ENCODE measurements at regions not wholly inside any gene's neighbourhood (a gene's known extent, or its start where the extent isn't known, plus 50 kb on each side); places are given as distances from the start of the nearest gene placed in this dataset.

GRCh38 chr10:52455098-52455497, 141.0 kb downstream of the DKK1 start:
- no peak overlapping the region for H3K4me3 ChIP-seq (ENCODE audit: control insufficient read depth in 1 of 2, extremely low read depth in 1 of 2, low read length in 1 of 2)
- no peak for DNase-seq
- peaks cover 0 to 3% (median 2%) of the 10 kb centered on the region in 3 donors for H3K9me3 Mint-ChIP-seq
- no peak overlapping the region for H3K4me3 Mint-ChIP-seq
- POLR2A ChIA-PET: no interaction called here
- no peaks in the 10 kb centered on the region for H3K36me3 ChIP-seq (ENCODE audit: control insufficient read depth in 2 of 2, extremely low read depth in 1 of 2, insufficient read depth in 1 of 2, low read length in 1 of 2)
- no peaks in the 10 kb centered on the region for H3K4me1 Mint-ChIP-seq
- no peaks in the 10 kb centered on the region for H3K36me3 Mint-ChIP-seq
- no peaks in the 10 kb centered on the region for H3K9me3 ChIP-seq
- no peak for ATAC-seq (replicated peaks in 1 of 4)
- no peaks in the 10 kb centered on the region for H3K27me3 Mint-ChIP-seq
- 83% methylated on average over 2 of the region's 3 CpGs for WGBS (ENCODE audit: insufficient coverage)
- CTCF ChIA-PET: no interaction called here
- no peaks in the 10 kb centered on the region for H3K27me3 ChIP-seq (replicated peaks in 1 of 2; ENCODE audit: control insufficient read depth in 2 of 2, extremely low read depth in 1 of 2, insufficient read depth in 2 of 2, low read length in 1 of 2)
- H3K27ac Mint-ChIP-seq: no peak overlapping the region
- H3K4me1 ChIP-seq (ENCODE audit: control insufficient read depth in 1 of 2, extremely low read depth in 1 of 2, insufficient read depth in 2 of 2, low read length in 2 of 2): no peaks in the 10 kb centered on the region
- H3K27ac ChIP-seq (ENCODE audit: low read length): no peak overlapping the region

- H3K27ac Mint-ChIP-seq: no peak overlapping the region
- CTCF ChIA-PET: no interaction called here
- DNase-seq (no peak), ATAC-seq (replicated peaks in 1 of 4) (no peak)
- H3K9me3 ChIP-seq: no peaks in the 10 kb centered on the region
- no peak overlapping the region for H3K4me3 Mint-ChIP-seq
- no peak overlapping the region for H3K4me3 ChIP-seq (ENCODE audit: control insufficient read depth in 1 of 2, extremely low read depth in 1 of 2, low read length in 1 of 2)
- H3K27me3 Mint-ChIP-seq: no peaks in the 10 kb centered on the region
- no peaks in the 10 kb centered on the region for H3K4me1 Mint-ChIP-seq
- H3K36me3 ChIP-seq (ENCODE audit: control insufficient read depth in 2 of 2, extremely low read depth in 1 of 2, insufficient read depth in 1 of 2, low read length in 1 of 2): no peaks in the 10 kb centered on the region
- POLR2A ChIA-PET: no interaction called here
- no peaks in the 10 kb centered on the region for H3K36me3 Mint-ChIP-seq
- H3K27ac ChIP-seq (ENCODE audit: low read length): no peak overlapping the region
- peaks cover 0 to 4% (median 2%) of the 10 kb centered on the region in 3 donors for H3K9me3 Mint-ChIP-seq
- H3K27me3 ChIP-seq (replicated peaks in 1 of 2; ENCODE audit: control insufficient read depth in 2 of 2, extremely low read depth in 1 of 2, insufficient read depth in 2 of 2, low read length in 1 of 2): no peaks in the 10 kb centered on the region
- H3K4me1 ChIP-seq (ENCODE audit: control insufficient read depth in 1 of 2, extremely low read depth in 1 of 2, insufficient read depth in 2 of 2, low read length in 2 of 2): no peaks in the 10 kb centered on the region
These were observed 145.0 kb downstream of the DKK1 start for GRCh38 chr10:52459097-52459496.

- ATAC-seq (replicated peaks in 1 of 4): no peak
These were observed 149.7 kb downstream of the DKK1 start for GRCh38 chr10:52463826-52464225.

DNA sequence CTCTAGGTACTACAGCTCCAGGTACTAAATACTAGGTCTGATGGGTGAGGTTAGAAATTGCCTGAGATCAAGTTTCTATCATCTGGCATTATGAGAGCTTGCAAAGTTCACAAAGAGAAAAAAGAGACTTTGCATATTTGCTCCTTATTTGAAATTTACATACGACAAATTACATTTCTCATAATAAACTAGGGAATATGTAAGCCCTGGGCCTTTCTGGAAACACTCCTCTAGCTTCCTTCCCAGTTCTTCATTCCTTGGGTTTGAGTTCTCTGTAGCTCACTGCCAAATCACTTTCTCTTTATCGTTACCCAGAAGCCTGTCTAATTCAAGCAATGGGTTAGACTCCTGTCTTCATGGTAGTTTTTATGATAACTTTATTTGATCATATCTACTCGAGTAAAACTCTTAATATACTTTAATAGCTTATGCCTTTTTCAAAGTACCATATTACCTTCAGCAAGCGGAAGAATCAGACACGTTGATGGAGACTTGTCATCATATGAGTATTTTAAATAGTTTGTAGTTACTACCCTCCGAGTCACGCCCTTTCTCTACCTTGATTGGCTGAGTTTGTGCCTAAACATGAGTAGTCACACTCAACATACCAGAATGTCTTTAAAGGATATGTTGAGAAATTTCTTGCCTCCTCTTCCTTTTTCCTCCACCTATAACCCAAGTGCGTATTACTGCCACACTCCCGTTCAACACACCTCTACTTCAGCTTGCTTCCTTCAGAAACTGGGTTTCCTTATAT, 150.5 kb downstream of the DKK1 start:
- no peaks in the 10 kb centered on the region for H3K36me3 Mint-ChIP-seq
- H3K4me1 Mint-ChIP-seq: no peaks in the 10 kb centered on the region
- 82% methylated on average over 2 of the region's 9 CpGs for WGBS (ENCODE audit: insufficient coverage)
- no peak overlapping the region for H3K27ac ChIP-seq (ENCODE audit: low read length)
- ATAC-seq (replicated peaks in 1 of 4) (no peak), DNase-seq (no peak)
- H3K27me3 Mint-ChIP-seq: no peaks in the 10 kb centered on the region
- CTCF ChIA-PET: interaction anchor here in 1 of 2 donors (0.6 kb wide), 1 partner anchor 145 kb away, joined by 3 read pairs; no protein-coding TSS in a partner anchor
- POLR2A ChIA-PET: interaction anchor here in 1 of 2 donors (0.7 kb wide), 1 partner anchor 509 kb away, joined by 4 read pairs; no protein-coding TSS in a partner anchor
- no peaks in the 10 kb centered on the region for H3K27me3 ChIP-seq (replicated peaks in 1 of 2; ENCODE audit: control insufficient read depth in 2 of 2, extremely low read depth in 1 of 2, insufficient read depth in 2 of 2, low read length in 1 of 2)
- H3K27ac Mint-ChIP-seq: no peak overlapping the region
- no peaks in the 10 kb centered on the region for H3K4me1 ChIP-seq (ENCODE audit: control insufficient read depth in 1 of 2, extremely low read depth in 1 of 2, insufficient read depth in 2 of 2, low read length in 2 of 2)
- no peaks in the 10 kb centered on the region for H3K9me3 ChIP-seq
- H3K4me3 Mint-ChIP-seq: no peak overlapping the region
- H3K4me3 ChIP-seq (ENCODE audit: control insufficient read depth in 1 of 2, extremely low read depth in 1 of 2, low read length in 1 of 2): no peak overlapping the region
- no peaks in the 10 kb centered on the region for H3K36me3 ChIP-seq (ENCODE audit: control insufficient read depth in 2 of 2, extremely low read depth in 1 of 2, insufficient read depth in 1 of 2, low read length in 1 of 2)
- peaks cover 3 to 11% (median 4%) of the 10 kb centered on the region in 3 donors for H3K9me3 Mint-ChIP-seq

More at GRCh38 chr10:52463826-52464225, 149.7 kb downstream of the DKK1 start:
- ChIA-PET POLR2A (no interaction called here), CTCF (no interaction called here)
- no peaks in the 10 kb centered on the region for H3K36me3 Mint-ChIP-seq
- no peaks in the 10 kb centered on the region for H3K9me3 ChIP-seq
- H3K4me3 Mint-ChIP-seq: no peak overlapping the region
- DNase-seq: no peak
- H3K4me3 ChIP-seq (ENCODE audit: control insufficient read depth in 1 of 2, extremely low read depth in 1 of 2, low read length in 1 of 2): no peak overlapping the region
- no peak overlapping the region for H3K27ac ChIP-seq (ENCODE audit: low read length)
- peaks cover 3 to 11% (median 4%) of the 10 kb centered on the region in 3 donors for H3K9me3 Mint-ChIP-seq
- H3K27me3 ChIP-seq (replicated peaks in 1 of 2; ENCODE audit: control insufficient read depth in 2 of 2, extremely low read depth in 1 of 2, insufficient read depth in 2 of 2, low read length in 1 of 2): no peaks in the 10 kb centered on the region
- H3K27ac Mint-ChIP-seq: no peak overlapping the region
- H3K4me1 ChIP-seq (ENCODE audit: control insufficient read depth in 1 of 2, extremely low read depth in 1 of 2, insufficient read depth in 2 of 2, low read length in 2 of 2): no peaks in the 10 kb centered on the region
- no peaks in the 10 kb centered on the region for H3K27me3 Mint-ChIP-seq
- H3K36me3 ChIP-seq (ENCODE audit: control insufficient read depth in 2 of 2, extremely low read depth in 1 of 2, insufficient read depth in 1 of 2, low read length in 1 of 2): no peaks in the 10 kb centered on the region
- 43% methylated on average over 1 of the region's 1 CpG for WGBS (ENCODE audit: insufficient coverage)
- no peaks in the 10 kb centered on the region for H3K4me1 Mint-ChIP-seq

DNA sequence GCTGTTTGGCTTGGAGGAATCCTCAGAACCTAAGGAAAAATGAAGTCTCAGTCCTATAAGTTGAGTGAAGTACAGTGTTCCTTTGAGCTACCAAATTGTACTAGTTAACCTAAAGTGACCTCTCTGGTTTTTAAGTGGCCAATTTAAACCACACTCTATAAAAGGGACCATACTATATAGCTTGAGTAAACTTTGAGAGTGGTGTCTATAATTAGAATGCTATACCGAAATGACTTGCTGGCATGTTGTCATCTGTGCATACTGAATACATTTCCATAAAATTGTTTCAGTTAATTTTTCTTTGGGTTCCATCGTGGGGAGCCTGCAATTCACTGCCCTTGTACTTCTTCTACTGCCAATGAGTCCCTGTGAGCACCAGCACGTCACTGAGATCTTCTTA, 151.1 kb downstream of the DKK1 start:
- Histone ChIP-seq H3K4me1 (ENCODE audit: control insufficient read depth in 1 of 2, extremely low read depth in 1 of 2, insufficient read depth in 2 of 2, low read length in 2 of 2) (no peaks in the 10 kb centered on the region), H3K9me3 (no peaks in the 10 kb centered on the region), H3K27ac (ENCODE audit: low read length) (no peak overlapping the region), H3K36me3 (ENCODE audit: control insufficient read depth in 2 of 2, extremely low read depth in 1 of 2, insufficient read depth in 1 of 2, low read length in 1 of 2) (no peaks in the 10 kb centered on the region), H3K27me3 (replicated peaks in 1 of 2; ENCODE audit: control insufficient read depth in 2 of 2, extremely low read depth in 1 of 2, insufficient read depth in 2 of 2, low read length in 1 of 2) (no peaks in the 10 kb centered on the region), H3K4me3 (ENCODE audit: control insufficient read depth in 1 of 2, extremely low read depth in 1 of 2, low read length in 1 of 2) (no peak overlapping the region)
- no peak for ATAC-seq (replicated peaks in 1 of 4)
- no peak for DNase-seq
- no peaks in the 10 kb centered on the region for H3K27me3 Mint-ChIP-seq
- no peak overlapping the region for H3K27ac Mint-ChIP-seq
- ChIA-PET CTCF (no interaction called here), POLR2A (interaction anchor here in 1 of 2 donors (0.7 kb wide), 1 partner anchor 510 kb away, joined by 4 read pairs; no protein-coding TSS in a partner anchor)
- no peaks in the 10 kb centered on the region for H3K4me1 Mint-ChIP-seq
- H3K36me3 Mint-ChIP-seq: no peaks in the 10 kb centered on the region
- no peak overlapping the region for H3K4me3 Mint-ChIP-seq
- no CpG with 5 or more reads among the region's 3 CpGs for WGBS (ENCODE audit: insufficient coverage)
- peaks cover 3 to 11% (median 3%) of the 10 kb centered on the region in 3 donors for H3K9me3 Mint-ChIP-seq

GRCh38 chr10:52466464-52466863, 152.4 kb downstream of the DKK1 start:
- peaks cover 3 to 6% (median 3%) of the 10 kb centered on the region in 3 donors for H3K9me3 Mint-ChIP-seq
- no peaks in the 10 kb centered on the region for H3K4me1 ChIP-seq (ENCODE audit: control insufficient read depth in 1 of 2, extremely low read depth in 1 of 2, insufficient read depth in 2 of 2, low read length in 2 of 2)
- H3K4me3 Mint-ChIP-seq: no peak overlapping the region
- H3K36me3 Mint-ChIP-seq: no peaks in the 10 kb centered on the region
- CTCF ChIA-PET: no interaction called here
- no peaks in the 10 kb centered on the region for H3K36me3 ChIP-seq (ENCODE audit: control insufficient read depth in 2 of 2, extremely low read depth in 1 of 2, insufficient read depth in 1 of 2, low read length in 1 of 2)
- no peak overlapping the region for H3K27ac ChIP-seq (ENCODE audit: low read length)
- no peaks in the 10 kb centered on the region for H3K4me1 Mint-ChIP-seq
- H3K27me3 Mint-ChIP-seq: no peaks in the 10 kb centered on the region
- DNase-seq: no peak
- no peak overlapping the region for H3K4me3 ChIP-seq (ENCODE audit: control insufficient read depth in 1 of 2, extremely low read depth in 1 of 2, low read length in 1 of 2)
- WGBS (ENCODE audit: insufficient coverage): 25% methylated on average over 4 of the region's 5 CpGs
- ATAC-seq (replicated peaks in 1 of 4): no peak
- no peaks in the 10 kb centered on the region for H3K9me3 ChIP-seq
- H3K27me3 ChIP-seq (replicated peaks in 1 of 2; ENCODE audit: control insufficient read depth in 2 of 2, extremely low read depth in 1 of 2, insufficient read depth in 2 of 2, low read length in 1 of 2): no peaks in the 10 kb centered on the region
- H3K27ac Mint-ChIP-seq: no peak overlapping the region
- POLR2A ChIA-PET: no interaction called here
